PC-9 (cell line): ENCODE measurements at regions not wholly inside any gene's neighbourhood (a gene's known extent, or its start where the extent isn't known, plus 50 kb on each side); places are given as distances from the start of the nearest gene placed in this dataset.

Experiments used
- BruUV-seq: library from RNA; stranded (reverse); fragments of 400-500 nt; replicated peaks from 2 replicates; lab custom pipeline; 2021; lab: Mats Ljungman, UMichigan
- CTCF ChIA-PET: fragments of 300-600 bp; sonication (Branson Sonifier 250); formaldehyde crosslinking; loops from one replicate; lab custom pipeline; 2022; ENCODE audit warnings: antibody characterized with exemption; lab: Charles Lee
- POLR2A ChIA-PET: fragments of 300-600 bp; sonication (Branson Sonifier 250); formaldehyde crosslinking; loops from one replicate; lab custom pipeline; 2022; ENCODE audit warnings: antibody characterized with exemption; ENCODE audit not compliant: unreplicated experiment; lab: Charles Lee
- DNase-seq, 2 experiments: peaks; one replicate each; pipeline versions ENCODE4 v3.0.0 to v3.0.0-alpha.2; 2015 to 2022; ENCODE audit warnings: mixed read lengths in 1 of 2
- H2AFZ ChIP-seq: fragments of 200-600 bp; sonication (generic); 2 replicates; pipeline ENCODE4 v1.8.1; 2017; ENCODE audit warnings: antibody characterized with exemption
- H3F3A ChIP-seq: fragments of 200-600 bp; sonication (generic); 2 replicates; pipeline ENCODE4 v1.8.1; 2017; ENCODE audit warnings: antibody characterized with exemption, mild to moderate bottlenecking, low read depth; ENCODE audit not compliant: insufficient read depth
- H3K27ac ChIP-seq: fragments of 200-600 bp; sonication (generic); 2 replicates; pipeline ENCODE4 v1.6.1; 2016; ENCODE audit warnings: mixed run types
- H3K27me3 ChIP-seq: fragments of 200-600 bp; sonication (generic); 2 replicates; pipeline ENCODE4 v1.6.1; 2016; ENCODE audit warnings: low read depth, mixed run types; ENCODE audit not compliant: insufficient read depth
- H3K36me3 ChIP-seq: fragments of 200-600 bp; sonication (generic); 2 replicates; pipeline ENCODE4 v1.6.1; 2016; ENCODE audit warnings: low read depth, mixed run types
- H3K4me1 ChIP-seq: fragments of 200-600 bp; sonication (generic); replicated peaks from 2 replicates; pipeline ENCODE4 v1.6.1; 2016; ENCODE audit warnings: mixed run types; ENCODE audit not compliant: insufficient read depth
- H3K4me2 ChIP-seq: fragments of 200-600 bp; sonication (generic); 2 replicates; pipeline ENCODE4 v1.6.1; 2017; ENCODE audit warnings: mixed run types
- H3K4me3 ChIP-seq: fragments of 200-600 bp; sonication (generic); 2 replicates; pipeline ENCODE4 v1.6.1; 2016; ENCODE audit warnings: mixed run types
- H3K79me2 ChIP-seq: fragments of 200-600 bp; sonication (generic); 2 replicates; pipeline ENCODE4 v1.6.1; 2017; ENCODE audit warnings: low read depth, mixed run types
- H3K9me2 ChIP-seq: fragments of 200-600 bp; sonication (generic); 2 replicates; pipeline ENCODE4 v1.8.1; 2017; ENCODE audit warnings: mild to moderate bottlenecking; ENCODE audit not compliant: insufficient read depth
- H3K9me3 ChIP-seq: fragments of 200-600 bp; sonication (generic); 2 replicates; pipeline ENCODE4 v1.8.1; 2016; ENCODE audit warnings: low read depth; ENCODE audit not compliant: insufficient read depth
- H4K20me1 ChIP-seq: fragments of 200-600 bp; sonication (generic); 2 replicates; pipeline ENCODE4 v1.8.1; 2017; ENCODE audit not compliant: insufficient read depth
- EZH2 ChIP-seq: fragments of 200-600 bp; sonication (generic); IDR thresholded peaks from 2 replicates; pipeline ENCODE4 v1.8.0; 2017; ENCODE audit warnings: antibody characterized with exemption, low read depth
- intact Hi-C: fragments of 100-400 bp; cut with micrococcal nuclease; formaldehyde crosslinking; loops from one replicate; pipeline ENCODE4 v1.10.0; 2022; ENCODE audit not compliant: unreplicated experiment
- TF ChIP-seq, protein P1 (sequence below): fragments of 200-600 bp; sonication (generic); conservative IDR thresholded peaks from 2 replicates; pipeline ENCODE4 v1.6.1; 2017; ENCODE audit warnings: mixed run types, antibody characterized with exemption, mild to moderate bottlenecking, moderate library complexity

DNA sequence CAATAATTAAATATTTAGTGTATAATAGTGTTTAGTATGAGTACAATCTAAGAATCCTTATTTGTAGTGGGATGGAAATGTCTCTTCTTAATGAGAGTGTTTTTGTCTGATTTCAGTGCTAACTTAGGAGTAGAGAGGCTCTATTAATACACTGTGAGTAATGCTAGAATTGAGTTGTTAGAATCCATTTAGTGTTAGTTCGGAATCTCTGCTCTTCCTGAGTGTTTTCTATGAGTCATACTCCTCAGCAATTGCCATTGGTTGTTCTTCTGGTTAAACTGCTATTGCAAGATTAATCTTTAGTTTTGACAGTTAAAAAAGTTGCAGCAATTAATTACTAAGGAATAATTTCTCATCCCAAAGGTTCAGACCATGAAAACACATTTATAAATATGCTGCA lies 828.6 kb upstream of the POU3F3 start:
- CTCF ChIA-PET, result no interaction called here
- no peaks in the 10 kb centered on the region for H4K20me1 ChIP-seq
- no peak for DNase-seq
- no peaks in the 10 kb centered on the region for H3K9me3 ChIP-seq
- POLR2A ChIA-PET, result no interaction called here
- H3K4me2 ChIP-seq, result no peak overlapping the region
- no TSS peak for BruUV-seq
- H3K27ac ChIP-seq, result no peak overlapping the region
- H3F3A ChIP-seq, result no peaks in the 10 kb centered on the region
- H3K36me3 ChIP-seq, result no peaks in the 10 kb centered on the region
- H3K27me3 ChIP-seq, result peaks cover 30% of the 10 kb centered on the region
- TF ChIP-seq EZH2, result no peak
- TF ChIP-seq, protein P1, sequence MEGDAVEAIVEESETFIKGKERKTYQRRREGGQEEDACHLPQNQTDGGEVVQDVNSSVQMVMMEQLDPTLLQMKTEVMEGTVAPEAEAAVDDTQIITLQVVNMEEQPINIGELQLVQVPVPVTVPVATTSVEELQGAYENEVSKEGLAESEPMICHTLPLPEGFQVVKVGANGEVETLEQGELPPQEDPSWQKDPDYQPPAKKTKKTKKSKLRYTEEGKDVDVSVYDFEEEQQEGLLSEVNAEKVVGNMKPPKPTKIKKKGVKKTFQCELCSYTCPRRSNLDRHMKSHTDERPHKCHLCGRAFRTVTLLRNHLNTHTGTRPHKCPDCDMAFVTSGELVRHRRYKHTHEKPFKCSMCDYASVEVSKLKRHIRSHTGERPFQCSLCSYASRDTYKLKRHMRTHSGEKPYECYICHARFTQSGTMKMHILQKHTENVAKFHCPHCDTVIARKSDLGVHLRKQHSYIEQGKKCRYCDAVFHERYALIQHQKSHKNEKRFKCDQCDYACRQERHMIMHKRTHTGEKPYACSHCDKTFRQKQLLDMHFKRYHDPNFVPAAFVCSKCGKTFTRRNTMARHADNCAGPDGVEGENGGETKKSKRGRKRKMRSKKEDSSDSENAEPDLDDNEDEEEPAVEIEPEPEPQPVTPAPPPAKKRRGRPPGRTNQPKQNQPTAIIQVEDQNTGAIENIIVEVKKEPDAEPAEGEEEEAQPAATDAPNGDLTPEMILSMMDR, result no peak
- no peaks in the 10 kb centered on the region for H3K79me2 ChIP-seq
- H2AFZ ChIP-seq, result no peak overlapping the region
- H3K4me1 ChIP-seq, result no peaks in the 10 kb centered on the region
- intact Hi-C loops, result no loop called here
- H3K9me2 ChIP-seq, result no peaks in the 10 kb centered on the region
- H3K4me3 ChIP-seq, result no peak overlapping the region

DNA sequence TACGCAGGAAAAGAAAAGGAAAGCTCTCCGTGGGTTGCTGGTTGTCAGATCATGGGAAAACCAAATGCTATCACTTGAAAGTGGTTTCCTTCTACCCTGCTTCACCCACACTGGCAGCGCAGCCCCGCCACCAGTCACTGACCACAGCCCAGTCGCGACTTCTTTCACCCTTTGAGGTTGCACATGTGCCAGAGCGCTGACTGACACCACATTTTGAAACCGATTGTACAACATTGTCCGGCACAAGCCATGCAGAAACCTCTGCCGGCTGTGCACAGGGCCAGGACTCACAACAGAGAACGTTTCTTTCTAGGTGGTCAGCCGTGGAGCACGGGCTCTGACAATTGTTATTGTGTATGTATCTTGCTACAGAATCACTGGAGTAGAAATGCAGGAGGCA lies 827.2 kb upstream of the POU3F3 start:
- H3K4me2 ChIP-seq, result no peak overlapping the region
- ChIA-PET POLR2A (no interaction called here), CTCF (no interaction called here)
- BruUV-seq, result no TSS peak
- no peak overlapping the region for H3K27ac ChIP-seq
- no peaks in the 10 kb centered on the region for H3K9me2 ChIP-seq
- DNase-seq, result no peak
- H3K4me3 ChIP-seq, result no peak overlapping the region
- no peaks in the 10 kb centered on the region for H3K4me1 ChIP-seq
- no peaks in the 10 kb centered on the region for H3K79me2 ChIP-seq
- peaks cover 19% of the 10 kb centered on the region for H3K27me3 ChIP-seq
- no peaks in the 10 kb centered on the region for H3K9me3 ChIP-seq
- H3F3A ChIP-seq, result no peaks in the 10 kb centered on the region
- TF ChIP-seq, protein P1, result no peak
- no peak for TF ChIP-seq EZH2
- no peaks in the 10 kb centered on the region for H4K20me1 ChIP-seq
- intact Hi-C loops, result no loop called here
- no peaks in the 10 kb centered on the region for H3K36me3 ChIP-seq
- no peak overlapping the region for H2AFZ ChIP-seq

DNA sequence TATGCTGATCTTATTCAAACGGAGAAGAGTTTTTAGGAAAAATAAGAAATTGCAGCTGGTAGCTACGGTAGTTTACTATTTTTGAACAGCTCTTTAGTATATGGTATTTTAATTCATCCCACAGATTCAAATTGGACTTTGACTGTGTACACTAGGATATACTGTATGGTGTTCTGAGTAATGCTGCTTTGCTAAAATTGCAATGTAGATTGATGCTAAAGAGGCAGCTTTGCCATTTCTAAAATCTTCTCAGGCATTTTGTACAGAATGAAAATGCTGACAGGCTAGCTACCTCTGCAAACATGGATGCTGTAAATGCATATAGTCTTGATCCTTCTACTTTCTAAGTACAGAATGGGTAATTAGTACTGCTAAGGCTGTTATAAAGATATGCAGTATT lies 826.6 kb upstream of the POU3F3 start:
- intact Hi-C loops, result no loop called here
- Histone ChIP-seq H3K79me2 (no peaks in the 10 kb centered on the region), H3K9me2 (no peaks in the 10 kb centered on the region), H3K4me3 (no peak overlapping the region), H3K4me1 (no peaks in the 10 kb centered on the region), H3K27ac (no peak overlapping the region), H3F3A (no peaks in the 10 kb centered on the region), H3K4me2 (no peak overlapping the region), H3K36me3 (no peaks in the 10 kb centered on the region), H2AFZ (no peak overlapping the region), H3K9me3 (no peaks in the 10 kb centered on the region), H3K27me3 (peaks cover 13% of the 10 kb centered on the region), H4K20me1 (no peaks in the 10 kb centered on the region)
- ChIA-PET CTCF (no interaction called here), POLR2A (no interaction called here)
- no TSS peak for BruUV-seq
- no peak for DNase-seq
- TF ChIP-seq, protein P1, result no peak
- no peak for TF ChIP-seq EZH2
